MCF 10A (cell line): ENCODE measurements at regions not wholly inside any gene's neighbourhood (a gene's known extent, or its start where the extent isn't known, plus 50 kb on each side); places are given as distances from the start of the nearest gene placed in this dataset.

Experiments used
- BruUV-seq: library from RNA; stranded (reverse); fragments of 400-500 nt; replicated peaks from 2 replicates; lab custom pipeline; 2021; lab: Mats Ljungman, UMichigan
- CTCF ChIA-PET: fragments of 300-600 bp; sonication (Branson Sonifier 250); formaldehyde crosslinking; extraction: SDS; loops from one replicate; lab custom pipeline; 2021; ENCODE audit warnings: antibody characterized with exemption, inconsistent platforms; lab: Yijun Ruan, JAX
- POLR2A ChIA-PET: fragments of 300-600, 350-650 bp; sonication (Branson Sonifier 250); formaldehyde crosslinking; extraction: SDS; loops from one replicate; lab custom pipeline; 2020; ENCODE audit warnings: antibody characterized with exemption, inconsistent platforms; lab: Yijun Ruan, JAX
- DNase-seq: peaks from one replicate; pipeline ENCODE4 v3.0.0-alpha.2; 2018; ENCODE audit not compliant: unreplicated experiment
- H3K27ac Mint-ChIP-seq: one replicate; pipeline ENCODE4 v1.8.0; 2022; ENCODE audit warnings: mild to moderate bottlenecking, low read depth, mixed read lengths; ENCODE audit not compliant: unreplicated experiment
- H3K27me3 Mint-ChIP-seq: one replicate; pipeline ENCODE4 v1.8.0; 2022; ENCODE audit warnings: mixed read lengths; ENCODE audit not compliant: insufficient read depth, unreplicated experiment
- H3K36me3 Mint-ChIP-seq: one replicate; pipeline ENCODE4 v1.8.0; 2022; ENCODE audit warnings: mild to moderate bottlenecking, moderate library complexity, mixed read lengths; ENCODE audit not compliant: insufficient read depth, unreplicated experiment
- H3K4me1 Mint-ChIP-seq: one replicate; pipeline ENCODE4 v1.8.0; 2022; ENCODE audit warnings: mixed read lengths; ENCODE audit not compliant: insufficient read depth, unreplicated experiment
- H3K4me3 Mint-ChIP-seq: one replicate; pipeline ENCODE4 v1.8.0; 2022; ENCODE audit warnings: mild to moderate bottlenecking, moderate library complexity, mixed read lengths; ENCODE audit not compliant: unreplicated experiment
- H3K9me3 Mint-ChIP-seq: one replicate; pipeline ENCODE4 v1.8.0; 2022; ENCODE audit warnings: mixed read lengths; ENCODE audit not compliant: unreplicated experiment
- intact Hi-C: fragments of 100-400 bp; cut with micrococcal nuclease; formaldehyde crosslinking; loops from 2 replicates; pipeline ENCODE4 v1.14.1; 2022
- TF ChIP-seq, protein P1 (sequence below): fragments of 200-600 bp; IDR thresholded peaks from one replicate; pipeline ENCODE4 v1.8.0; 2022; ENCODE audit warnings: antibody characterized with exemption, mild to moderate bottlenecking; ENCODE audit not compliant: unreplicated experiment

DNA sequence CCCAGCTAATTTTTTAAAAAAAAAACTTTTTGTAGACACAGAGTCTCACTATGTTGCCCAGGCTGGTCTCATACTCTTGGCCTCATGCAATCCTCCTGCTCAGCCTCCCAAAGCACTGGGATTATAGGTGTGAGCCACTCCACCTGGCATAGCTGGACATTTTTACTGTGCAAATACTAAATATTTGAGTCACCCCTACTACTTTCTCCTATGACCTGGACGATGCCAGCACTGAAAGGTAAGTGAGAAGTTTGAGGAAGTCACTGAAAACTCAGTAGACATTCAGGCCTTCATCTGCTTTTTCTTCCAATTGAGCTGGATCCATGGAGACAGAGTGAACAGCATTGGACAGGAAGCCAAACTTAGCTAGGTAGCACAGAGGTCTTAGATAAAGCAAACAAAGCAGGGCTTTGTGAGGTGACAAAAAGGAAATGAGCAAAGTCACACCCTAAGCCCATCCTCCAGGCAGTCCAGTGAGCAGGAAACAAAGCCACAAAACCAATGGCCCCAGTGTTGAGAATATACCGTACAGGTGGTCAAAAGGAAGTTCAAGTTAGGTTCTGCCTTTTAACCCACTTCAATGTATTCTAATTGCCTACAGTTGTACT lies 192.6 kb upstream of the RASA1 start:
- intact Hi-C loops: no loop called here
- POLR2A ChIA-PET: interaction anchor here (0.7 kb wide), 1 partner anchor 102 kb away, joined by 3 read pairs; no protein-coding TSS in a partner anchor
- Mint-ChIP-seq H3K9me3 (no peaks in the 10 kb centered on the region), H3K4me1 (peaks cover 8% of the 10 kb centered on the region), H3K4me3 (no peak overlapping the region), H3K27me3 (no peaks in the 10 kb centered on the region), H3K36me3 (no peaks in the 10 kb centered on the region), H3K27ac (no peak overlapping the region)
- no TSS peak for BruUV-seq
- no peak for DNase-seq
- CTCF ChIA-PET: interaction anchor here (0.6 to 2.0 kb wide), 3 partner anchors 60 to 325 kb away, joined by 3 to 4 read pairs (median 3); no protein-coding TSS in a partner anchor
- TF ChIP-seq, protein P1, sequence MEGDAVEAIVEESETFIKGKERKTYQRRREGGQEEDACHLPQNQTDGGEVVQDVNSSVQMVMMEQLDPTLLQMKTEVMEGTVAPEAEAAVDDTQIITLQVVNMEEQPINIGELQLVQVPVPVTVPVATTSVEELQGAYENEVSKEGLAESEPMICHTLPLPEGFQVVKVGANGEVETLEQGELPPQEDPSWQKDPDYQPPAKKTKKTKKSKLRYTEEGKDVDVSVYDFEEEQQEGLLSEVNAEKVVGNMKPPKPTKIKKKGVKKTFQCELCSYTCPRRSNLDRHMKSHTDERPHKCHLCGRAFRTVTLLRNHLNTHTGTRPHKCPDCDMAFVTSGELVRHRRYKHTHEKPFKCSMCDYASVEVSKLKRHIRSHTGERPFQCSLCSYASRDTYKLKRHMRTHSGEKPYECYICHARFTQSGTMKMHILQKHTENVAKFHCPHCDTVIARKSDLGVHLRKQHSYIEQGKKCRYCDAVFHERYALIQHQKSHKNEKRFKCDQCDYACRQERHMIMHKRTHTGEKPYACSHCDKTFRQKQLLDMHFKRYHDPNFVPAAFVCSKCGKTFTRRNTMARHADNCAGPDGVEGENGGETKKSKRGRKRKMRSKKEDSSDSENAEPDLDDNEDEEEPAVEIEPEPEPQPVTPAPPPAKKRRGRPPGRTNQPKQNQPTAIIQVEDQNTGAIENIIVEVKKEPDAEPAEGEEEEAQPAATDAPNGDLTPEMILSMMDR: no peak

DNA sequence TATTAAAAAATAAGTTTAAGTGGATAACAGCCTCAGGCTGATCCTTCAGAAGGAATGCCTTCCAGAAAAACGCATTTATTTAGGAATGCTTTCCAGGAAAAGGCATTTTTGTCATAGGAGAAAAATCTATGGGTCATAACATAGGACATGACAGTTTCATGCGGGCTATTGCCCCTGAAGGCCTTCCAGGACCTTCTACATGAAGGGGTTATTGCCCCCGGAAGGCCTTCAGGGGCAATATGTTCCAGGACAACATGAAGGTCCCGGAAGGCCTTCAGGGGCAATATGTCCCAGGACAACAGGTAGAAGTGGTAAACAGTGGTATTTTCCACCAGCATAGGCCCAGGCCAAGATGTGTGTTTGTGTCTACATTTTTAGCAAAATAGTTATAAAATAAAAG lies 191.3 kb upstream of the RASA1 start:
- no TSS peak for BruUV-seq
- POLR2A ChIA-PET: interaction anchor here (0.7 kb wide), 1 partner anchor 336 kb away, joined by 5 read pairs; the partner anchor contains the start of gene CCNH
- no peak overlapping the region for H3K4me3 Mint-ChIP-seq
- no peak overlapping the region for H3K27ac Mint-ChIP-seq
- TF ChIP-seq, protein P1: no peak
- H3K36me3 Mint-ChIP-seq: no peaks in the 10 kb centered on the region
- no peak for DNase-seq
- H3K9me3 Mint-ChIP-seq: no peaks in the 10 kb centered on the region
- intact Hi-C loops: no loop called here
- CTCF ChIA-PET: interaction anchor here (0.6 to 1.2 kb wide), 2 partner anchors 56 to 317 kb away, joined by 3 to 4 read pairs; no protein-coding TSS in a partner anchor
- H3K4me1 Mint-ChIP-seq: peaks cover 6% of the 10 kb centered on the region
- H3K27me3 Mint-ChIP-seq: no peaks in the 10 kb centered on the region

DNA sequence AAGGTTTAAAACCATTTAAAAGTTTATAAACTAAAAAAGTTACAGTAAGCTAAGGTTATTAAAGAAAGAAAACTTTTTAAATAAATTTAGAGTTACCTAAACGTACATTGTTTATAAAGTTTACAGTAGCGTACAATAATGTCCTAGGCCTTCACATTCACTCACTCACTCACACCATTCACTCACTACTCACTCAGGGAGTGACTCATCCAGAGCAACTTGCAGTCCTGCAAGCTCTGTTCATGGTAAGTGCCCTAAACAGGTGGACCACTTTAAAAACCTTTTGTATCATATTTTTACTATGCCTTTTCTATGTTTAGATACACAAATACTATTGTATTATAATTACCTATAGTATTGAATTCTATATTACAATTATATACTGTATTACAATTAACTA lies 190.8 kb upstream of the RASA1 start:
- CTCF ChIA-PET: interaction anchor here (0.6 to 1.2 kb wide), 3 partner anchors 55 to 941 kb away, joined by 3 to 4 read pairs (median 3); no protein-coding TSS in a partner anchor
- Mint-ChIP-seq H3K4me1 (peaks cover 6% of the 10 kb centered on the region), H3K9me3 (no peaks in the 10 kb centered on the region), H3K36me3 (no peaks in the 10 kb centered on the region), H3K27me3 (no peaks in the 10 kb centered on the region), H3K4me3 (no peak overlapping the region), H3K27ac (no peak overlapping the region)
- TF ChIP-seq, protein P1: no peak
- intact Hi-C loops: no loop called here
- BruUV-seq: no TSS peak
- POLR2A ChIA-PET: interaction anchor here (0.7 kb wide), 1 partner anchor 336 kb away, joined by 5 read pairs; the partner anchor contains the start of gene CCNH
- DNase-seq: peak; percentile 48

DNA sequence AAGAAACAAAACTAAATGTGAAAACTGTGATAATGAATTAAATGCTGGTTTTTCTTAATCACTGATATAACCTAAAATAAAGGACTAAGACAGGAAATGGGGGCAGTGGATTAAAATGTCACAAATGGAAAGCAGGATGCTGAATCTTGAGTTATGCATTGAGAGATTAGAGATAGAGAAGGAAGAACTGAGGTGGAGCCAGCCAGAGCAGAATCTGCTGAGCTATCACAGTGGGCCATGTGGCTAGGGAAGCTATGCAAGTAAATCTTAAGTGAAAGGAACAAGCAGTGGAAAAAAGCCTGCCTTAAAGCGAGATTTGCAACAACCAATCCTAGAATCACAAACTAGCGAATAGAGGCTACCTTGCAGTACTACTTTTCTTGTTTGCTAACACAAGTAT lies 188.5 kb upstream of the RASA1 start:
- H3K4me3 Mint-ChIP-seq: no peak overlapping the region
- H3K27me3 Mint-ChIP-seq: no peaks in the 10 kb centered on the region
- TF ChIP-seq, protein P1: no peak
- ChIA-PET POLR2A (no interaction called here), CTCF (no interaction called here)
- H3K4me1 Mint-ChIP-seq: peaks cover 6% of the 10 kb centered on the region
- intact Hi-C loops: no loop called here
- no peaks in the 10 kb centered on the region for H3K9me3 Mint-ChIP-seq
- no peak for DNase-seq
- no peak overlapping the region for H3K27ac Mint-ChIP-seq
- no TSS peak for BruUV-seq
- no peaks in the 10 kb centered on the region for H3K36me3 Mint-ChIP-seq
